Neural progenitor cell (in vitro differentiated cells): ENCODE measurements at regions not wholly inside any gene's neighbourhood (a gene's known extent, or its start where the extent isn't known, plus 50 kb on each side); places are given as distances from the start of the nearest gene placed in this dataset.

Experiments
- DNase-seq: peaks from one replicate; pipeline ENCODE4 v3.0.0-alpha.2; 2016; ENCODE audit warnings: low spot score
- H2AFZ ChIP-seq: fragments of 200-600 bp; sonication (generic); replicated peaks from 2 replicates; pipeline ENCODE4 v1.6.1; 2016; ENCODE audit warnings: antibody characterized with exemption
- H3F3A ChIP-seq: fragments of 200-600 bp; sonication (generic); 2 replicates; pipeline ENCODE4 v1.6.1; 2016; ENCODE audit warnings: antibody characterized with exemption, low read depth
- H3K27ac ChIP-seq: fragments of 200-600 bp; sonication (generic); 2 replicates; pipeline ENCODE4 v1.5.1; 2016; ENCODE audit warnings: mild to moderate bottlenecking
- H3K27me3 ChIP-seq: fragments of 200-600 bp; sonication (generic); 2 replicates; pipeline ENCODE4 v1.6.1; 2016; ENCODE audit warnings: mild to moderate bottlenecking, moderate library complexity
- H3K36me3 ChIP-seq: fragments of 200-600 bp; sonication (generic); 2 replicates; pipeline ENCODE4 v1.5.1; 2016
- H3K4me1 ChIP-seq: fragments of 200-600 bp; sonication (generic); 2 replicates; pipeline ENCODE4 v1.6.1; 2016; ENCODE audit warnings: mixed run types
- H3K4me2 ChIP-seq: fragments of 200-600 bp; sonication (generic); 2 replicates; pipeline ENCODE4 v1.6.1; 2016
- H3K4me3 ChIP-seq: fragments of 200-600 bp; sonication (generic); 2 replicates; pipeline ENCODE4 v1.5.1; 2016
- H3K79me2 ChIP-seq: fragments of 200-600 bp; sonication (generic); 2 replicates; pipeline ENCODE4 v1.6.1; 2016; ENCODE audit warnings: low read depth
- H3K9ac ChIP-seq: fragments of 200-600 bp; sonication (generic); 2 replicates; pipeline ENCODE4 v1.6.1; 2016
- H3K9me3 ChIP-seq: fragments of 200-600 bp; sonication (generic); 2 replicates; pipeline ENCODE4 v1.5.1; 2016; ENCODE audit warnings: low read depth
- H4K20me1 ChIP-seq: fragments of 200-600 bp; sonication (generic); 2 replicates; pipeline ENCODE4 v1.6.1; 2016; ENCODE audit warnings: low read depth
- H3K27ac Mint-ChIP-seq: 3 replicates; pipeline ENCODE4 v1.8.0; 2021; ENCODE audit warnings: mixed read lengths
- H3K27me3 Mint-ChIP-seq: 2 replicates; pipeline ENCODE4 v1.8.0; 2022; ENCODE audit warnings: low read depth, mild to moderate bottlenecking, inconsistent platforms, moderate library complexity, mixed read lengths; ENCODE audit not compliant: insufficient read depth
- H3K36me3 Mint-ChIP-seq: 3 replicates; pipeline ENCODE4 v1.8.0; 2021; ENCODE audit warnings: mixed read lengths
- H3K4me1 Mint-ChIP-seq: 3 replicates; pipeline ENCODE4 v1.8.0; 2021; ENCODE audit warnings: mixed read lengths
- H3K4me3 Mint-ChIP-seq: 3 replicates; pipeline ENCODE4 v1.8.0; 2021; ENCODE audit warnings: mild to moderate bottlenecking, moderate library complexity, mixed read lengths
- H3K9me3 Mint-ChIP-seq: 3 replicates; pipeline ENCODE4 v1.8.0; 2020; ENCODE audit warnings: mixed read lengths
- CTCF ChIP-seq: fragments of 200-600 bp; sonication (generic); IDR thresholded peaks from 2 replicates; pipeline ENCODE4 v1.5.1; 2017; ENCODE audit warnings: antibody characterized with exemption, mild to moderate bottlenecking
- EZH2 ChIP-seq: fragments of 200-600 bp; sonication (generic); IDR thresholded peaks from 2 replicates; pipeline ENCODE4 v1.6.1; 2017; ENCODE audit warnings: antibody characterized with exemption, mild to moderate bottlenecking, moderate library complexity
- EZH2phosphoT487 ChIP-seq: fragments of 200-600 bp; sonication (generic); IDR thresholded peaks from 2 replicates; pipeline ENCODE4 v1.6.1; 2017; ENCODE audit warnings: antibody characterized with exemption

GRCh38 chr17:33515974-33516373 lies 222.9 kb upstream of the ASIC2 start:
- Mint-ChIP-seq H3K4me1 (peaks cover 14% of the 10 kb centered on the region), H3K27ac (no peak overlapping the region), H3K4me3 (no peak overlapping the region), H3K36me3 (no peaks in the 10 kb centered on the region), H3K27me3 (peaks cover 5% of the 10 kb centered on the region), H3K9me3 (peaks cover 4% of the 10 kb centered on the region)
- H3K9ac ChIP-seq: no peak overlapping the region
- no peaks in the 10 kb centered on the region for H3K36me3 ChIP-seq
- H3K9me3 ChIP-seq: no peaks in the 10 kb centered on the region
- H3K4me3 ChIP-seq: no peak overlapping the region
- no peaks in the 10 kb centered on the region for H3K79me2 ChIP-seq
- no peaks in the 10 kb centered on the region for H3K27me3 ChIP-seq
- no peaks in the 10 kb centered on the region for H4K20me1 ChIP-seq
- no peak for DNase-seq
- no peak overlapping the region for H3K4me2 ChIP-seq
- H2AFZ ChIP-seq: no peak overlapping the region
- no peaks in the 10 kb centered on the region for H3K4me1 ChIP-seq
- H3K27ac ChIP-seq: no peak overlapping the region
- TF ChIP-seq EZH2 (no peak), EZH2phosphoT487 (no peak), CTCF (no peak)
- no peaks in the 10 kb centered on the region for H3F3A ChIP-seq

GRCh38 chr17:33516645-33517044 lies 223.6 kb upstream of the ASIC2 start:
- Histone ChIP-seq H4K20me1 (no peaks in the 10 kb centered on the region), H2AFZ (no peak overlapping the region), H3K79me2 (no peaks in the 10 kb centered on the region), H3K4me2 (no peak overlapping the region), H3K4me3 (no peak overlapping the region), H3K27me3 (no peaks in the 10 kb centered on the region), H3K36me3 (no peaks in the 10 kb centered on the region), H3K9me3 (no peaks in the 10 kb centered on the region), H3K9ac (no peak overlapping the region), H3K4me1 (no peaks in the 10 kb centered on the region), H3F3A (no peaks in the 10 kb centered on the region), H3K27ac (no peak overlapping the region)
- Mint-ChIP-seq H3K27ac (no peak overlapping the region), H3K36me3 (no peaks in the 10 kb centered on the region), H3K4me3 (no peak overlapping the region), H3K27me3 (peaks cover 6% of the 10 kb centered on the region), H3K4me1 (peaks cover 14% of the 10 kb centered on the region), H3K9me3 (peaks cover 4% of the 10 kb centered on the region)
- no peak for DNase-seq
- TF ChIP-seq EZH2phosphoT487: no peak
- TF ChIP-seq EZH2: no peak
- TF ChIP-seq CTCF: no peak

- no peaks in the 10 kb centered on the region for H3K27me3 ChIP-seq
- no peak overlapping the region for H3K4me3 ChIP-seq
- Mint-ChIP-seq H3K9me3 (peaks cover 4% of the 10 kb centered on the region), H3K36me3 (no peaks in the 10 kb centered on the region), H3K4me1 (peaks cover 14% of the 10 kb centered on the region), H3K27ac (no peak overlapping the region), H3K4me3 (no peak overlapping the region), H3K27me3 (peaks cover 6% of the 10 kb centered on the region)
- no peak overlapping the region for H2AFZ ChIP-seq
- no peak overlapping the region for H3K9ac ChIP-seq
- no peak overlapping the region for H3K4me2 ChIP-seq
- no peaks in the 10 kb centered on the region for H3K36me3 ChIP-seq
- H3F3A ChIP-seq: no peaks in the 10 kb centered on the region
- no peaks in the 10 kb centered on the region for H3K4me1 ChIP-seq
- no peaks in the 10 kb centered on the region for H3K79me2 ChIP-seq
- no peak for TF ChIP-seq CTCF
- no peak for TF ChIP-seq EZH2
- TF ChIP-seq EZH2phosphoT487: no peak
- DNase-seq: no peak
- H3K9me3 ChIP-seq: no peaks in the 10 kb centered on the region
- H4K20me1 ChIP-seq: no peaks in the 10 kb centered on the region
- no peak overlapping the region for H3K27ac ChIP-seq
Measured at GRCh38 chr17:33517746-33518145, 224.7 kb upstream of the ASIC2 start.

GRCh38 chr17:33519692-33520091 lies 226.6 kb upstream of the ASIC2 start:
- Histone ChIP-seq H3K27ac (no peak overlapping the region), H3K27me3 (no peaks in the 10 kb centered on the region), H2AFZ (no peak overlapping the region), H3K4me2 (no peak overlapping the region), H3K9me3 (no peaks in the 10 kb centered on the region), H3K9ac (no peak overlapping the region), H3K79me2 (no peaks in the 10 kb centered on the region), H4K20me1 (no peaks in the 10 kb centered on the region), H3K4me1 (no peaks in the 10 kb centered on the region), H3K36me3 (no peaks in the 10 kb centered on the region), H3F3A (no peaks in the 10 kb centered on the region), H3K4me3 (no peak overlapping the region)
- H3K27ac Mint-ChIP-seq: no peak overlapping the region
- DNase-seq: no peak
- TF ChIP-seq EZH2 (no peak), EZH2phosphoT487 (no peak), CTCF (no peak)
- H3K4me1 Mint-ChIP-seq: peaks cover 16% of the 10 kb centered on the region
- no peaks in the 10 kb centered on the region for H3K9me3 Mint-ChIP-seq
- peaks cover 5% of the 10 kb centered on the region for H3K27me3 Mint-ChIP-seq
- no peaks in the 10 kb centered on the region for H3K36me3 Mint-ChIP-seq
- no peak overlapping the region for H3K4me3 Mint-ChIP-seq
